HUDEP-2 (cell line): ENCODE measurements at regions not wholly inside any gene's neighbourhood (a gene's known extent, or its start where the extent isn't known, plus 50 kb on each side); places are given as distances from the start of the nearest gene placed in this dataset.

Source experiments
- DNase-seq, 76 experiments: peaks; one replicate each; lab custom pipeline; 2025; ENCODE audit not compliant: unreplicated experiment in 76 of 76; lab: John Stamatoyannopoulos, UW

DNA sequence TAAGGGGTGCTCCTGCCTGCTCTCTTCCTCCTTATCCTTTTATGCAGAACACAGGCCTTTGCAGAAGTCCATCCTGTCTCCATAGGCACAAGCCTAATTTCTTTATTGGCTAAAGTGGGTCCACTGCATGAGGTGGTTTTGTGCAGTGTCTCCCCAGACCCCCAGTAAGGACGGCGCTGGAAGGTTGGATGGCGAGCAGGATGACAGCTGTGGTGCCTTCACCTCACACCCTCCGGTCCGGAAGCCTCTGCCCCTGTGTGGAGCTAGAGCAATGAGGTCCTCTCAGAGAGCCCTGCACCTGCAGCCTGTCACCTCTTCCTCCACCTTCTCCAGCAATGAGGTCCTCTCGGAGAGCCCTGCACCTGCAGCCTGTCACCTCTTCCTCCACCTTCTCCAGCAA is 393.7 kb upstream of the IRX1 start:
- DNase-seq: no peak

DNA sequence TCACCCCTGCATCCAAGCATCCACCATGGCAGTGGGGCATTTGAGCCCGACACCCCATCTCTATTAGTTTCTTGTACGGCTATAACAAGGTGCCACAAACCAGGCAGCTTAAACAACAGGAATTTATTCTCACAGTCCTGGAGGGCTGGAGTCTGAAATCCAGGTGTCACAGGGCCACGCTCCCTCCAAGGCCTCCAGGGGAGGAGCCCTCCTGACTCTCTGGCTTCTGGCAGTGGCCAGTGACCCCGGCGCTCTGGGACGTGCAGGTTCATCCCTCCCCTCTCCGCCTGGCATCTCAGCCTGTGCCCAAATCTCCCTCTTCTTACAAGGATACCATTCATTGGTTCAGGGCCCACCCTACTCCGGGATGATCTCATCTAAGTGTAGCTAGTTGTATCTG is 394.5 kb upstream of the IRX1 start:
- DNase-seq: no peak

DNA sequence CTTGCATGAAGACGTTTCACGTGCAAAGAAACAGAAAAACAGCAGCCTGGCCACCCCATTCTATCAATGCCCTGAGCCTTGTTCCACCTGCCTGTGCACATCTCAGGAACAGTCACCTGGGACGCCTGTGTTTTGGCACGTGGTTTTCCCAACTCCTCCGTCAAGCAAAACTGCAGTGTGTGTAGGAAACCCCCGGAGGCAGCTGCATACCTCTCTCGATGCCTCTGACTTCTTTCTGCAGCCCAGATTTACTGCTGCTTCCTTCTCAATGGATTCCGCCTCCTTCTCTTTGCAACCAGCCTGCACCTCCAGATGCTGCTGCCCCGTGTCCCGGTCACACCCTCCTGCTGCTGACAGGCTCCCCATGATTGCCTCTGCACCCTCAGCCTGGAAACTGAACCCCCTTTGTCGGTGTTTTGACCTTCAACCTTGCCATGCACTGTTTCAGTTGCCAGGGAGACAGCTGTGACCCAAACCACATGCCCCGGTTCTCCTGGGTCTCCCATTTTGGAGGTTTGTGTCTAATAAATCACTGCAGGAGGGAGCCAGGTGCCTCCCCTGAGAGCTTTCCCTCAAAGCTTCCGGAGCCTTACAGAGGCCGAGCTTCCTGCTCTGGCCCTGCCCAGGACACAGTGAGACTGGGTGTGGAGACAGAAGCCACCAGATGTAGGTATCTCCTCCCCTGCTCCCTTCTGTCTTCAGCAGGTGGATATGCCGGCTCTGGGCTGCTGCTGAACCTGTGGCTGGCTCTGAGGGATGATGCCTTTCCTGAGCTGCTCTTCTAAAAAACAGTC is 395.5 kb upstream of the IRX1 start:
- no peak for DNase-seq

DNA sequence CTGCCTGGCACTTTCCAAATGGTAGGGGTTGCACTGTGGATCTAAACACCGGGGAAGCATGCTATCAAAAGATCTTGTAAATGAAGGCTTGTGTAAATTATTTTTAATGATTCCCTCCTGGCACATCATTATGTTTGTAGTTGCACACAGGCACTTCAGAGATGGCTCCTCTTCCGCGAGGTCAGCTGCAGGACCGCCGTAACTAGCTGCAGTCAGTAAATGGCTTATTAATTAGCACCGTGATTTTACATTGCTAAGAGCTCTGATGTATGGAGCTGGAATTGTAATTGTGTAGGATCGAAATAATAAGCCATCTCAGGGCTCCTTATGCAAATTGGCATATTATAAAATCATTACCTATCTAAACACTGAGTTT is 397.6 kb upstream of the IRX1 start:
- no peak for DNase-seq

DNA sequence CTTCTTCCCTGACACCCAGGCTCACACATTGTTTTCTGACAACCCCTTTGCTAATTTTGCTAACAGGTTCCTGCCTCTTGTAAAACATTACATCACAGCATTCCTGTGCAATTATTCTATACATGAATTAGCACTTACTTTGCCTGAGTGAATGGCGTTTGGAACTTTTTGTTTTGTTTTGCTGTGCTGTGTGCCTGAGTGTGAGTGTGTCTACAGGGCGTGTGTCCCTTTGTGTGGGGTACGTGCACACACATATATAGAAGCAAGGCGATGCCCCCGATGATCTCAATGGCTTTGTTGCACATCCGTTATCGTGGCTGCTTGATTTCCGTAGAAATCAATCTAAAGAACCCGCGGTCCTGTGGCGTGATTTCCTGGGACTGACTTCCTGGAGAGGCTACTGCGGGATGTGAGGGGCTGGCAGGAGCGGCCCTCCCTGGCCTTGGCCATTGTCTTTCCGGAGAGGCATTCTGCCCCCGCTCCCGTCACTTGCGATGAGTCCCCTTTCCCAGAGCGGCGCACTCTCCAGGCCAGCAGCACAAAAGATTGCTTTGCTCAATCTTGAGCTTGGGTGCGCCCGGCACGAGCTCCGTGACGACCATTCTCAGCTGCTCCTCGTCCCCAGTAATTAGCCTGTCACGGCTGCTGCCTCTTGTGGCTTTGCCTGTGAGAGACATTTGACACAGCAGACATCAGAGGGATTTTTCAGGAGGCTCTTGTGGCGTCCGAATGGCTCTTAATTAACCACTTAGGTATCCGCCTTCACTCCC is 398.1 kb upstream of the IRX1 start:
- DNase-seq: no peak

DNA sequence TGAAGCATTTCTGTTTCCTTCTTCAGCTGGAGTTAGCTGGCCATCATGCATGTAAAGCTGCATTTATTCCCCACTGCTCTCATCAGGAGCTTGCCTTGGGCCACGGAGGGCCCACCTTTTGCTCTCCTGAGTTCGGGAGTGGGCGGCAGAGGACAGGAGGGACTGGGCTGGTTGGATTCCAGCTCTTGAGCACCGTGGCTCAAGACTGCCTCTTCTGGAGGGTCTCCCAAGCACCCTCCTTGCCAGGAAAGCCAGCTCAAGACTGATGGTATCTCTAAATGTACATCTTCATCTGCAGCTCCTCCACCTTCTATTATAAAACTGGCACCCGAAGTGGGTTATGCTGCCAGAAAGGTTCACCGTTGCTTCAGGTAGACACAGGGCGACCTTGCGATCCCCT is 399.6 kb upstream of the IRX1 start:
- DNase-seq: no peak

DNA sequence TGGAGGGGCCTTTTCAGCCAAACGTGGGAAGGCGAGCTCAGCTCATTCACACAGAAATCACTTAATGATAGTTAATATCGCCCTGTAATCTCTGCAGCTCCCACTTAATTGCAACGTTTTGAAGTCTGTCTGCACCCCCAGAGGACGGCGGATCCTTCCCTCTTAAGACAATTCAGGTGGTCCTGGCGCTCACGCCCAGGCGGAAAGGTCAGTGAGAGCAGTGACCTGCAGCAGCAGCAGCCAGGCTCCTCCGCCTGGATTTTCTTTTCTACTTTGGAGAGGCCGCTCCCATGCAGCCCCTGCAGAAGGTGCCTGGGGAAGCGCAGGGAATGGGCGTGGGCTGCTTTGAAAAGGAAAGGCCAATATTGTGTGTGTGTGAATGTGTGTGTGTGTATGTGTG is 400.9 kb upstream of the IRX1 start:
- no peak for DNase-seq

DNA sequence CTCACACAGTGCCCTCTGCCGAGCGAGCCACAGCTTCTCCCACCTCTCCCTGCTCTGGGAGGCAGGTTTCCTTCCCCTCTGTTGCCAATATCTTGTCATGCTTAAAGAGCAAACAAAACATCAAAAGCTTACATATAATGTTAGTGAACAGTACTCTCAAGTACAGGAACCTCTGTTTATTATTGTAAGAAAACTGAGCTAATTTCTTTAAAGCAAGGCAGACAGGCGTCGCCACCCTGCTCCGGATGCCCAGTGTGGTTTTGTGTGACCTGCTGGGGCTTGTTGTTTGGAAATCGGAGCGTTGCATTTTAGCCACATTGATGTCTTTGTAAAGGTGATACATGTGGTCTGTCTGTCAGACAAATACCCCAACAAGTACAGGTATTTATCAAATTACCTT is 401.4 kb upstream of the IRX1 start:
- no peak for DNase-seq

DNA sequence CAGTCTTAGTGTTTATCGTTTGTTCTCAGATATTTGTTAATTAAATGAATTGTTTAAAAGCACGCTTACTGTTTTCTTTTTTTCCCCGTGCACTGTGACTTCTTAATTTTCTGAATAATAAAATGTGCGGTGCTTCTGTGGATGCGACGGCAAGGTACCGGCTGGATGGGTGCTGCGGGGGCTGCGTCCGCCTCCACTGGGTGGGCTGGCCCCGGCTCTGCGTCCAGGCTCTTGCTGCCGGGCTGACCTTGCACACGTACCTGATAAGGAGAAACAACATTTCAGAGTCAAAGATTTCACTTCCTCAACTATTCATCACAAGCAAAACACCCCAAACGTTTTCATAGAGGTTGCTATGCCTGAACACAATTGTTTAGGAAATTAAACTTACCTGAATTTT is 404.0 kb upstream of the IRX1 start:
- no peak for DNase-seq

DNA sequence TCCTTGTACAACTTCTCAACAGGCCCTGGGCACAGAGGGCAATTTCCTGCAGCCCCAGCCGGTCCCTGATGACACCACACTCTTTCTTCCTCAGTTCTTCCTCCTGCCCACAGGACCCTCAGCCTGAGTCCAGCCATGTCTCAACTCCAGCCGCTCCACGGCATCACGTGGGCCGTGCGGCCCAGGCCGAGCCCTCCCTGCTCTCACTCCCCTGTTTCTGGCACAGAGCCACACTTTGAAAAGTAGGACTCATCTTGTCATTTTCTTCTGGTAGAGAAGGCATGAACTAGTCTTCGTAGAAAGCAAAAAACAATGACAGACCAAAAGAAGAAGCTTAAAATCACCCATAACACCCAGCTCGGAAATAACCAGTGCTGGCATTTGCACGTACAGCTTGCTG is 404.7 kb upstream of the IRX1 start:
- DNase-seq: no peak

DNA sequence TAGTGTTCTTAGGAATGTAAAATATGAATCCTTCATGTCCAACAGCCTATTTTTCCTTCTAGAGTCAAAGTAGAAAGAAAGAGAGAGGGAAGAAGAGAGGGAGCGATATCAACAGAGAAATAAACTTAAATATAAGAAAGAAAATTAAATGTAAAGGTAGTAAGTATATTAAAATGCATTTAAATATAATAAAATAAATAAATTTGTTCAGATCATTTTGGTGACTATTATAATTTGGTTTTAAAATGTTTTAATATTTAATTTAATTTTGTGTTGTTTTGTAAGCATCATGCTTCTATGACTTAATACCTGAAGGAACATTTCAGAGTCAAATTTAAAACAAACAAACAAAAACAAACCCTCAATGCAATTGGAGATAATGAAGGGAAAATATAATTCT is 405.2 kb upstream of the IRX1 start:
- no peak for DNase-seq

DNA sequence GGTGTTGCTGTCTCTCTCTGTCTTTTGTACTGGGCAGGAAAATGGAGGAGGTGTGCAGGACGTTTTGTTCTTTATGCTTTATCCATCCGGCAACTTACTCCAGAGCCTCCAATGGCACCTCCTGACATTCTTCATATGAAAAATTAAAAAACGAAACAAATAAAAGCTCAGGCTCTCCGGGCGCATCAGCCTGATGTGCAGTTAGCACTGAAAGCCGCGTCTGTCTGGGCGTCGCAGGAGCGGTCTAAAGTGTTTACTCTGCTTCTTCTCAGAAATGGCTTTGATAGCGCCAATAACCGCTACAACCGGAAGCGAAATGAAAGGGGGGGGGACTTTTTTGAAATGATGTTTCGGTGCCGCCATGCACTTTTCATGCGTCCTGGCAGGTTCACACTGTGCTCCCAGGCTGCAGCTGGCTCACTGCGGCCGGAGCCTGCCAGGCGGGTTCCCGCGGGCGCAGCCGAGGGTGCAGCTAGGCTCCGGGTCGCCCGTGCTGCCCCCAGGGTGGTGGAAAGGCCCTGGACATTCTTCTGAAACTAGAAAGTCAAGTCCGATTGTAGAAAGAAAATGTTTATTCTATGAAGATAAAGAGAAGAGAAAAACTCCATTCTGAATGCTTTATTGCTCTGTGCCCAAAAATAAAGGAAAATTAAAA is 407.7 kb upstream of the IRX1 start:
- DNase-seq: no peak

DNA sequence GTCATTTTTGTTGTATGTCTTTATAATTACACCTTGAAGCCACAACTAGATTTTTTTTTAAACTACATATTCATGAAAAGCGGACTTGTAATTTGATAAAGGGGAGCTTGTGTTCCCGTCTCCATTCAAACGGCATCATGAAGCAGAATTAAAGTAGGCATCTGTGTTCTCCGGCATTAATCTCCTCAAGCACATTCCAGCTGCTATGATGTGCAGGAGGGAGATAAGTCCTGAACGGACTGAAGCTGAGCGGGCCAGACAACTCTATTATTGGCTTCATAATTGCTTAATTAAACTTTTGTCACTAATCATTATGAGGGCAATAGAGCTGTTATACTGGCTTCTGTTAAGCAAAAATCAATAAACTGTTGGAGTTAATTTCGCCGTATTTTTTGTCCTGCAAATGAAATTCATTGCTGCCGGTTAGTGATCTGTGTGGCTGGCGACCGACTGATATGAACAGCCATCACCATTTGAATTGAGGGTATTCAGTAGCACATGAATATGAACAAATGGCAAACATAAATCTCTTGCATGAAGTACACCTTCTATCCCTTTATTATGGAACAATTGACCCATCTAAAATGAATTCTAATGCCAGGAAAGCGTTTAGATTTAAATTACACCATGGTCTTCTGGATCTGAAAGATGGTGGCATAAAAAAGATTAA is 408.8 kb upstream of the IRX1 start:
- DNase-seq: no peak

DNA sequence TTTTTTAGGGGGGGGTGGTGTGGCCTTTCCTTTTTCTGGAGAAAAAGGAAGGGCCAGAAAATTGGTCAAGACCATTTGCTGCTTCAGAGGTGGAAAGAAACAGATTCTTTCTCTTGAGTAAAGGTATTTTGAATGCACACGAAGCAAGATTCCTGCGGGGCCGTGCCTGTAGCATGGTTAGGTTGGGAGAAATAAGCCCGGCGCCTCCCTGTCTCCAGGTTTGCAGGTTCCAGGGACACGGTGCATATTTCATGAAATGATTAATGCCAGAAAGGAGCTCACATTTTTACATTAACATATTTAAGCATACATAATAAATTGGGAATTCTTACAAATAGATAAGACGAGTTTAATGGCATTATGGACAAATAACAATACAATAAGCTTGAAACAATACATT is 409.5 kb upstream of the IRX1 start:
- DNase-seq: no peak

DNA sequence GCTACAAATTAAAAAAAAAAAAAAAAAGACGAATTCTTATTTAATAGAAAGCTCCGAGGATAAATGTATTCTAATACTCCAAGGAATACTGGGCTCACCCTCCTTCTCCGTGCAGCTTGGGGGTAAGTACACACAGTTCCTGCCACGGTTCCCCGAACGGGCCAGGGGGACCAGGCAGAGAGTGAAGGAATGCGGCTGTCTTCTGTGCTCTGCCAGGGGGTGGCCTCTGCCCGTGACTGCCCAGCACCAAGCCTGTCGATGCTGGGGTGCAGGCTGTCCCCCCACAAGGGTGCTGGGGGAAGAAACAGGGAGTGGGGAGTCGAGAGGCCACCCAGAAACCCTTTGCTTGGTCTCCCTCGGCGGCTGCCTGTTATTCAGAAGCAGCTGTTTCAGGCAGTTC is 410.1 kb upstream of the IRX1 start:
- no peak for DNase-seq

DNA sequence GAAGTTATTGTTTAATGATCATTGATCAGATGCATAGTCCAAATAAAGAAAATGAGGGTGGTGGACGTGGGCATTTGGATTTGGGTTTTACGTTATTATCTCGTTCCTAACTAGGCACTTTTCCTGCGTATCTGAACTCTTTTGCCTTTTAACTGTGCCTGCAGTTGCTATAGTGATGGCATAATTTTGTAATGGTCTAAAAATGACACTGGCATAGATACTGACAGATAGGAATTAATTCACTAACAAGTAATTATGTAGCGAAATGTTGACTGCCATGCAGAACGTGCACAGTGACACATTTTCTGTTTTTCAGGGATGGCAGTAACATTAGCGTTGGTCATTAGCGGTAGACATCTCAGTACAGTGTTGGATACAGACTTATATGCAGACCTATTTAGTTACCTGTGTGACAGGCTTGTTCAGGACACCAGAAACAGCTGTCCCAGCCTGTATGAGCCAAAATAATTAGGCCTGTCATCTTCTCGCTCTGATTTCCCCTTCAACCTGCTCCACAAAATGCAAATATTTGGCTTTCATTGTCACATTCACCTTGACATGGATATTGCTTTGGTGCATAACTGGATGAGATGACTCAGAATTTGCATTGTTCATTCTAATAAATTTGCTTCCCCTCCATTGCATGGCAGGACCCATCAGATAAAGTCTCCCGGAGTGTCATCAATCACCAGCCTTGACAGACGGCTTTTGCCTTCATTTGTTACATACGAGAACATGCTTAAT is 413.3 kb upstream of the IRX1 start:
- no peak for DNase-seq

DNA sequence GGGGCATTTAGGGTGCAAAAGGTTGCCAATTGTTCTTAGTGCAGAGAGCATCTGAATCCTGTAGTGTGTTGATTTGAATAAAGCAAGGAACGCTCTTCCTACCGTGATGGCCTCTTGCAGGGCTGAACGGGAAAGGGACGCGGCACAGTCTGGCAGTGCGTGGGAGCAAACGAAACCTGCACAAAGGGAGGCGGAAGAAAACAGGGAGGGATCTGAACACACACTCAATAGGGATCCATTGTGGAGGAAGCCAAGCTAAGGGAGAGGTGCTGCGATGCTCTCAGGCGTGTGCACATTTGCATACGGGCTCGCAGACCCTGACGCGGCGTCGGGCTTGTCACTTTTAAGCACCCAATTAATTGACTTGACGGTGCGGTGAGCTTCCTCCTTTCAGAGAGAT is 414.0 kb upstream of the IRX1 start:
- no peak for DNase-seq

DNA sequence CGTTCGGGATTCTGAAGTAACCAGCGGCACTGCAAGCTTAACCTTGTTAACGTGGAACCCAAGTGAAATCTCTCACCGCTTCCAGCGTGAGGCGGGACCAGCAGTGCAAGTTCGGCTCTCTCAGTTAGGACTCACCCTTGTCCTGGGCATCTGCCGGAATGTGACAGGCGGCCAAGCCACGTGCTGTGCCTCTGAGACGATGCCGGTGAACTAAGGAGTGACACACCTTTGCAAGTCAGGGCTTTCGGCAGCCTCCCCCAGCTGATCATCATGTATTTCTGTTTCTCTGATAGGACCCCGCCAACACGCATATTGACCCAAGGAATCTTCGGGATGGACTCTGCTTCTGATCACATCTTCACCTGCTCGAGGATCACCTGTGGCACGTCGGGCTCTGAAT is 415.0 kb upstream of the IRX1 start:
- no peak for DNase-seq

DNA sequence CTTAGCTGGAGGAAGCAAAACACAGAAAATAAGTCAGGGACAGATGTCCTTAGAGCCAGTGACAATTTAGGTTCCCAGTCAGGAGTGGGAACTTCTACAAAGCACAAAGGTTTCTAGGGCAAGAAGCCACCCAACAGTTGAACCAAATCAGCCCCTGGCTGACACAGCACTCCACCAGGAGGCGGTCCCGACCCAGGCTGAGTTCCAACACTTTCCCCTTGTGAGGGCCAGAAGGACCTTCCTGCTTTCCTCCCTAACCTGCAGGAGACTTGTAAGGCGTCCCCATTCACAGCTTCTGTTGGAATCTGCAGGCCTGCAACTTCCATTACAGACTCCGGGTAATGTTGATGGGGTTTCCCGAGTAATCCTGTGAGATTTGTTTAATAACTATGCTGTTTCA is 416.4 kb upstream of the IRX1 start:
- DNase-seq: no peak

DNA sequence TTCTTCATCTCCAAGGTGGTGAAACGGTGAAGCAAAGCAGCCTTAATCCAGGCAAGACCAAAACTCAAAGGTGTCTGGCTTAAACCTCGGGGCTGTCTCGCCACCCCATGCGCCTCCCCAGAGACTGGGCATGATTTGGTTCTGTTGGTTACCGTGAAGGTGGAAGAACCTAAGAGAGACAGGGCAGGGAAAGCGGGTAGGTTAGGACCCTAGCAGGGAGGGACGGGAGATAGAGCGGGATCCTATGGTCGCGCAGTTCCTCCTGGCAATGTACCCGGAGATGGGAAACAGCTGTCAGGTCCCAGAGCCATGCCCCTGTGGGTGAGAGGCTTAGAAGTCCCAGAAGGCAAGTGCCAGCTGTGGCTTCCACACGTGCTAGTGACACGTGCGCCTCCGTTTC is 418.3 kb upstream of the IRX1 start:
- no peak for DNase-seq

DNA sequence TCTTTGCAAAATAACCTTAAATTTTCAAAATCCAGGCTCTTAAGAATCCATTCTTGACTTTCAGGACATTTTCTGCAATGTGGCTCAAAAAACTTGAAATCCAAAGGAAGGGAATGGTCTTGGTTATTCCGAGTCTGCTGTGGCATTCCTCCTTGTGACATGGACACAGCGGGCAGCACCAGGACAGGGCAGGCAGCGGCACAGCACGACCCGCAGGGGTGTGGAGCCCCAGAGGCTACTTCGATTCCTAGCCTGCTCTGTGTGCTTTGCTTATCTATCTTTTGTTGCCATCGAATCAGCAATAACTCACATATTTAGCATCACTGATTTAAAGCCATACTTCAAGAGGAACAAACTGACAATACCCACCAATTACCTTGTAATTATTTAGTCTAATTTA is 420.2 kb upstream of the IRX1 start:
- no peak for DNase-seq
